SK-N-MC (cell line): ENCODE measurements at regions not wholly inside any gene's neighbourhood (a gene's known extent, or its start where the extent isn't known, plus 50 kb on each side); places are given as distances from the start of the nearest gene placed in this dataset.

ENCODE experiments used
- EZH2 ChIP-seq: fragments of 200-600 bp; sonication (generic); IDR thresholded peaks from one replicate; pipeline ENCODE4 v1.6.1; 2017; ENCODE audit warnings: antibody characterized with exemption
- POLR2AphosphoS5 ChIP-seq: IDR thresholded peaks from 2 replicates; pipeline ENCODE4 v1.6.1; 2012; ENCODE audit warnings: mild to moderate bottlenecking, low read depth, low read length, borderline replicate concordance

GRCh38 chr6:133157995-133158394 is 83.2 kb upstream of the EYA4 start:
- TF ChIP-seq POLR2AphosphoS5 (no peak; the same call in 1 of the 2 replicates), EZH2 (no peak)
